Activated CD8-positive, alpha-beta memory T cell treated with anti-CD3 and anti-CD28 coated beads for 24 hours (primary cell): ENCODE measurements at regions not wholly inside any gene's neighbourhood (a gene's known extent, or its start where the extent isn't known, plus 50 kb on each side); places are given as distances from the start of the nearest gene placed in this dataset.
"Not testable (repeated sequence)": the region's sequence is repeated elsewhere in the genome, so short reads cannot be mapped to it uniquely, and the experiment has no call there.

Experiments
- DNase-seq: peaks from one replicate; pipeline ENCODE4 v3.0.0-alpha.2; 2020

- DNase-seq = no peak
These were observed 275.9 kb upstream of the NR2F2 start for GRCh38 chr15:96054621-96055020.

- DNase-seq = no peak
These were observed 272.2 kb upstream of the NR2F2 start for GRCh38 chr15:96058103-96058851.

GRCh38 chr15:96058852-96059103 lies 271.7 kb upstream of the NR2F2 start:
- not testable (repeated sequence) for DNase-seq

- DNase-seq = not testable (repeated sequence)
These were observed 269.9 kb upstream of the NR2F2 start for GRCh38 chr15:96060591-96060990.

GRCh38 chr15:96064351-96064756 lies 266.1 kb upstream of the NR2F2 start:
- no peak for DNase-seq

- no peak for DNase-seq
These were observed 264.4 kb upstream of the NR2F2 start for GRCh38 chr15:96066126-96066525.

GRCh38 chr15:96066852-96067495 lies 263.5 kb upstream of the NR2F2 start:
- no peak for DNase-seq

GRCh38 chr15:96067677-96068076 lies 262.8 kb upstream of the NR2F2 start:
- no peak for DNase-seq

- DNase-seq = no peak
These were observed 261.6 kb upstream of the NR2F2 start for GRCh38 chr15:96068897-96069296.

GRCh38 chr15:96070636-96071035 lies 259.9 kb upstream of the NR2F2 start:
- no peak for DNase-seq

GRCh38 chr15:96072821-96073220 lies 257.7 kb upstream of the NR2F2 start:
- DNase-seq = no peak

- DNase-seq = no peak
These were observed 256.6 kb upstream of the NR2F2 start for GRCh38 chr15:96073908-96074307.

- DNase-seq = no peak
These were observed 254.6 kb upstream of the NR2F2 start for GRCh38 chr15:96075895-96076294.

- no peak for DNase-seq
These were observed 254.2 kb upstream of the NR2F2 start for GRCh38 chr15:96076350-96076749.

- DNase-seq = no peak
These were observed 251.5 kb upstream of the NR2F2 start for GRCh38 chr15:96079041-96079440.

GRCh38 chr15:96079882-96080281 lies 250.6 kb upstream of the NR2F2 start:
- no peak for DNase-seq

GRCh38 chr15:96086164-96086563 lies 244.3 kb upstream of the NR2F2 start:
- no peak for DNase-seq

GRCh38 chr15:96087180-96087884 lies 243.2 kb upstream of the NR2F2 start:
- DNase-seq = no peak

- no peak for DNase-seq
These were observed 241.8 kb upstream of the NR2F2 start for GRCh38 chr15:96088650-96089049.

GRCh38 chr15:96089405-96090058 lies 241.0 kb upstream of the NR2F2 start:
- DNase-seq = no peak

- no peak for DNase-seq
These were observed 238.3 kb upstream of the NR2F2 start for GRCh38 chr15:96092186-96092585.

- DNase-seq = no peak
These were observed 237.4 kb upstream of the NR2F2 start for GRCh38 chr15:96093063-96093462.

- DNase-seq = no peak
These were observed 232.8 kb upstream of the NR2F2 start for GRCh38 chr15:96097661-96098060.

GRCh38 chr15:96102631-96103030 lies 227.9 kb upstream of the NR2F2 start:
- DNase-seq = no peak
